Cardiac muscle cell (in vitro differentiated cells and primary cell): ENCODE measurements at regions not wholly inside any gene's neighbourhood (a gene's known extent, or its start where the extent isn't known, plus 50 kb on each side); places are given as distances from the start of the nearest gene placed in this dataset.
A peak's percentile ranks its signal among the peaks of the same experiment; 100 is the strongest.

ENCODE experiments used
- DNase-seq, 2 donors: peaks; one replicate each; pipeline versions ENCODE4 v3.0.0 to v3.0.0-alpha.2; 2010 to 2017; ENCODE audit warnings: low read depth in 1 of 2, low spot score in 1 of 2
- H3K27ac ChIP-seq: fragments of 200-600 bp; sonication (generic); 2 replicates; pipeline ENCODE4 v1.5.1; 2016
- H3K27me3 ChIP-seq: fragments of 200-600 bp; sonication (generic); 2 replicates; pipeline ENCODE4 v1.6.0; 2016; ENCODE audit warnings: control low read depth
- H3K36me3 ChIP-seq: fragments of 200-600 bp; sonication (generic); 2 replicates; pipeline ENCODE4 v1.5.1; 2016; ENCODE audit warnings: control low read depth
- H3K4me1 ChIP-seq: fragments of 200-600 bp; sonication (generic); 2 replicates; pipeline ENCODE4 v1.8.1; 2017; ENCODE audit warnings: low read depth, mild to moderate bottlenecking, mixed run types
- H3K4me3 ChIP-seq: fragments of 200-600 bp; sonication (generic); 2 replicates; pipeline ENCODE4 v1.5.1; 2016; ENCODE audit warnings: mild to moderate bottlenecking
- H3K9me3 ChIP-seq: fragments of 200-600 bp; sonication (generic); 2 replicates; pipeline ENCODE4 v1.5.1; 2017; ENCODE audit warnings: low read depth, mild to moderate bottlenecking, control low read depth
- CTCF ChIP-seq: IDR thresholded peaks from 2 replicates; pipeline ENCODE4 v1.5.1; 2012; ENCODE audit warnings: low read depth, mild to moderate bottlenecking, low read length

- Histone ChIP-seq H3K4me1 (no peaks in the 10 kb centered on the region), H3K4me3 (no peak overlapping the region), H3K27me3 (no peaks in the 10 kb centered on the region), H3K9me3 (no peaks in the 10 kb centered on the region), H3K36me3 (no peaks in the 10 kb centered on the region), H3K27ac (no peak overlapping the region)
- no peak for DNase-seq
- no peak for TF ChIP-seq CTCF
Measured at GRCh38 chr4:96173756-96174155, 333.9 kb downstream of the PDHA2 start.

GRCh38 chr4:96175871-96176270 lies 336.0 kb downstream of the PDHA2 start:
- Histone ChIP-seq H3K27me3 (no peaks in the 10 kb centered on the region), H3K4me1 (no peaks in the 10 kb centered on the region), H3K36me3 (no peaks in the 10 kb centered on the region), H3K4me3 (no peak overlapping the region), H3K9me3 (no peaks in the 10 kb centered on the region), H3K27ac (no peak overlapping the region)
- peak in 1 of 2 donors; percentile 15 for DNase-seq
- TF ChIP-seq CTCF: no peak

- Histone ChIP-seq H3K27me3 (no peaks in the 10 kb centered on the region), H3K4me3 (no peak overlapping the region), H3K36me3 (no peaks in the 10 kb centered on the region), H3K27ac (no peak overlapping the region), H3K4me1 (no peaks in the 10 kb centered on the region), H3K9me3 (no peaks in the 10 kb centered on the region)
- no peak for DNase-seq
- no peak for TF ChIP-seq CTCF
Measured at GRCh38 chr4:96183611-96184010, 343.7 kb downstream of the PDHA2 start.

- Histone ChIP-seq H3K27ac (no peak overlapping the region), H3K36me3 (no peaks in the 10 kb centered on the region), H3K27me3 (no peaks in the 10 kb centered on the region), H3K4me1 (no peaks in the 10 kb centered on the region), H3K9me3 (no peaks in the 10 kb centered on the region), H3K4me3 (no peak overlapping the region)
- no peak for TF ChIP-seq CTCF
- DNase-seq: peak in 1 of 2 donors; percentile 25
Measured at GRCh38 chr4:96186593-96186992, 346.7 kb downstream of the PDHA2 start.

- Histone ChIP-seq H3K27ac (no peak overlapping the region), H3K27me3 (no peaks in the 10 kb centered on the region), H3K4me1 (no peaks in the 10 kb centered on the region), H3K9me3 (no peaks in the 10 kb centered on the region), H3K4me3 (no peak overlapping the region), H3K36me3 (no peaks in the 10 kb centered on the region)
- no peak for TF ChIP-seq CTCF
- no peak for DNase-seq
Measured at GRCh38 chr4:96189761-96190160, 349.9 kb downstream of the PDHA2 start.

GRCh38 chr4:96193061-96193460 lies 353.2 kb downstream of the PDHA2 start:
- DNase-seq: no peak
- H3K27me3 ChIP-seq: no peaks in the 10 kb centered on the region
- no peaks in the 10 kb centered on the region for H3K9me3 ChIP-seq
- H3K4me3 ChIP-seq: no peak overlapping the region
- H3K27ac ChIP-seq: no peak overlapping the region
- no peaks in the 10 kb centered on the region for H3K36me3 ChIP-seq
- no peak for TF ChIP-seq CTCF
- H3K4me1 ChIP-seq: no peaks in the 10 kb centered on the region
